IgD-negative memory B cell (primary cell): ENCODE measurements at regions not wholly inside any gene's neighbourhood (a gene's known extent, or its start where the extent isn't known, plus 50 kb on each side); places are given as distances from the start of the nearest gene placed in this dataset.
A peak's percentile ranks its signal among the peaks of the same experiment; 100 is the strongest.
"Not testable (repeated sequence)": the region's sequence is repeated elsewhere in the genome, so short reads cannot be mapped to it uniquely, and the experiment has no call there.

Experiments
- H3K27ac Mint-ChIP-seq, 3 donors: one replicate each; pipeline ENCODE4 v1.8.0; 2020 to 2022; ENCODE audit warnings: mild to moderate bottlenecking in 3 of 3, mixed read lengths in 3 of 3, moderate library complexity in 1 of 3
- H3K27me3 Mint-ChIP-seq: one replicate; pipeline ENCODE4 v1.8.0; 2021; ENCODE audit warnings: mixed read lengths
- H3K36me3 Mint-ChIP-seq: one replicate; pipeline ENCODE4 v1.8.0; 2020; ENCODE audit warnings: mild to moderate bottlenecking, mixed read lengths
- H3K4me1 Mint-ChIP-seq, 3 donors: one replicate each; pipeline ENCODE4 v1.8.0; 2020 to 2022; ENCODE audit warnings: mixed read lengths in 3 of 3, mild to moderate bottlenecking in 1 of 3
- H3K4me3 Mint-ChIP-seq, 4 donors: one replicate each; pipeline ENCODE4 v1.8.0; 2020 to 2022; ENCODE audit warnings: mild to moderate bottlenecking in 4 of 4, mixed read lengths in 4 of 4, moderate library complexity in 3 of 4
- H3K9me3 Mint-ChIP-seq, 3 donors: one replicate each; pipeline ENCODE4 v1.8.0; 2020 to 2021; ENCODE audit warnings: mixed read lengths in 3 of 3, mild to moderate bottlenecking in 1 of 3

DNA sequence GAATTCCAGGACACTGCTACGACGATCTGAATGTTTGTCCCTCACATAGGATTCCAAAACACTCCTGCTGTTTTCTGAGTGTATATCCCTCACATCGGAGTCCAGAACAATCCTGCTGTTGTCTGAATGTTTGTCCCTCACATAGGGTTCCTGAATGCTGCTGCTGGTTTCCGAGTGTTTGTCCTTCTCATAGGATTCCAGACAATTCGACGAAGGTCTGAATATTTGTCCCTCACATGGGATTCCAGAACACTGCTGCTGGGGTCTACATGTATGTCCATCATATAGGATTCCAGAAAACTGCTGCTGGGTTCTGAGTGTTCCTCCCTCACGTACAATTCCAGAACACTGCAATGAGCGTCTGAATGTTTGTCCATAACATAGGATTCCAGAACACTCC is 219.4 kb downstream of the FOXD4L6 start:
- H3K4me3 Mint-ChIP-seq, H3K27ac Mint-ChIP-seq, H3K36me3 Mint-ChIP-seq: not testable (repeated sequence)

DNA sequence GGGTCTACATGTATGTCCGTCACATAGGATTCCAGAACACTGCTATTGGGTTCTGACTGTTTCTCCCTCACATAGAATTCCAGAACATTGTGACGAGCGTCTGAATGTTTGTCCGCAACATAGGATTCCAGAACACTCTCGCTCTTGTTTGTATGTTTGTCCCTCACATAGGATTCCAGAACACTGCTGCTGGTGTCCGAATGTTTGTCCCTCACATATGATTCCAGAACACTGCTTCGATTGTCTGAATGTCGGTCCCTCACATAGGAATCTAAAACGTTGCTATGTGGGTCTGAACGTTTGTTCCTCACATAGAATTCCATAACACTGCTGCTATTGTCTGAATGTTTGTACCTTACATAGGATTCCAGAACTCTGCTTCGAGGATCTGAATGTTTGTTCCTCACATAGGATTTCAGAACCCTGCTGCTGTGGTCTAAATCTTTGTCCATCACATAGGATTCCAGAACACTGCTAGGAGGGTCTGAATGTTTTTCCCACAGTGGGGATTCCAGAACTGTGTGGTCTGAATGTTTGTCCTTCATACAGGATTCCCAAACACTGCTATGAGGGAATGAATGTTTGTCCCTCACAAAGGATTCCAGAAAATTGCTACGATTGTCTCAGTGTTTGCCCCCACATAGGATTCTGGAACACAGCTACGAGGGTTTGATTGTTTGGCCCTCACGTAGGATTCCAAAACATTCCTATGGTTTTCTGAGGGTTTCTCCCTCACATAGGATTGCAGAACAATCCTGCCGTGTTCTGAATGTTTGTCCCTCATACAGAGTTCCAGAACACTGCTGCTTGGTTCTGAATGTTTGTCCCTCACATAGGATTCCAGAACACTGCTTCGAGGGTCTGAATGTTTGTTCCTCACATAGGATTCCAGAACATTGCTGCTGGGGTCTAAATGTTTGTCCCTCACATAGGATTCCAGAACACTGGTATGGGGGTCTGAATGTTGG is 220.5 kb downstream of the FOXD4L6 start:
- H3K27ac Mint-ChIP-seq = no peak overlapping the region

More for the DNA sequence above, 219.4 kb downstream of the FOXD4L6 start:
- not testable (repeated sequence) for H3K4me1 Mint-ChIP-seq, H3K27me3 Mint-ChIP-seq
- peaks cover 37 to 83% (median 59%) of the 10 kb centered on the region in 3 donors for H3K9me3 Mint-ChIP-seq

GRCh38 chr9:40906879-40907278 is 221.6 kb downstream of the FOXD4L6 start:
- peaks cover 40 to 79% (median 70%) of the 10 kb centered on the region in 3 donors for H3K9me3 Mint-ChIP-seq
- not testable (repeated sequence) for H3K27me3 Mint-ChIP-seq, H3K36me3 Mint-ChIP-seq

More for the DNA sequence above, 220.5 kb downstream of the FOXD4L6 start:
- H3K9me3 Mint-ChIP-seq = peaks cover 40 to 80% (median 60%) of the 10 kb centered on the region in 3 donors
- H3K4me1 Mint-ChIP-seq = no peaks in the 10 kb centered on the region
- H3K4me3 Mint-ChIP-seq = peak overlapping the region in 1 of 4 donors; percentile 19
- peaks cover 7% of the 10 kb centered on the region for H3K27me3 Mint-ChIP-seq
- peaks cover 4% of the 10 kb centered on the region for H3K36me3 Mint-ChIP-seq

GRCh38 chr9:40892315-40892714 is 236.2 kb downstream of the FOXD4L6 start:
- H3K4me1 Mint-ChIP-seq, H3K27me3 Mint-ChIP-seq, H3K27ac Mint-ChIP-seq: not testable (repeated sequence)
- Mint-ChIP-seq H3K4me3 (peak overlapping the region in 1 of 4 donors; percentile 53), H3K9me3 (peaks cover 20 to 95% (median 58%) of the 10 kb centered on the region in 3 donors), H3K36me3 (peaks cover 18% of the 10 kb centered on the region)

More at GRCh38 chr9:40906879-40907278, 221.6 kb downstream of the FOXD4L6 start:
- not testable (repeated sequence) for H3K4me1 Mint-ChIP-seq, H3K27ac Mint-ChIP-seq
- peak overlapping the region in 1 of 4 donors; percentile 6 for H3K4me3 Mint-ChIP-seq

GRCh38 chr9:40885858-40886257 is 242.6 kb downstream of the FOXD4L6 start:
- peaks cover 15 to 78% (median 58%) of the 10 kb centered on the region in 3 donors for H3K9me3 Mint-ChIP-seq
- H3K27me3 Mint-ChIP-seq, H3K4me3 Mint-ChIP-seq, H3K27ac Mint-ChIP-seq, H3K4me1 Mint-ChIP-seq: not testable (repeated sequence)
- peaks cover 13% of the 10 kb centered on the region for H3K36me3 Mint-ChIP-seq

DNA sequence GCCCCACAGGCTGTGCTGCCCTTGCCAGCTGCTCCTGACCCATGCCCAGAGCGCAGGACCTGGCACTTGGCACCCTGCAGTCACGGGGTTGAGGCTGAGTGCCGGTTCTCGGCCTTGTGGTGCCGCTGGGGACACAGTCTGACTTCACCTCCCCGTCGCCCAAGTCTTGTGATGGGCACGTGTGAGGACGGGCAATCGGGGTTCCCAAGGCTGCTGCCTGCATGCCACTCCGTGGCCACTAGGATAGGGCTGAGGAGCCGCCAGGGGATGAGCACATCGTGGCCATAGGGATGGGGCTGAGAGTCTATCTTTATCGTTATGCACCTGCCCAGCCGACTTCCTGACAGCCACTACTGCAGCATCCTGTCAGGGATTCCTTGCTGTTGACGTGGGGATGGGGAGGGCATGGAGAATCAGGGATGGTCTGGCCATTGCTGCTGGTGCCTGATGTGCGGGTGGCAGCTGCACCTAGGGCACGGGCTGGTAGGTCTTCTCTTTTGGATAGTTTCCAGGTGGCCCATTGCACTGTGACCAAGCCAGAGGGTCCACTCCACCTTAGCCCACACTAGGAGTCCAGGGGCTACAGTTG is 243.5 kb downstream of the FOXD4L6 start:
- H3K4me3 Mint-ChIP-seq, H3K27me3 Mint-ChIP-seq, H3K4me1 Mint-ChIP-seq, H3K36me3 Mint-ChIP-seq, H3K27ac Mint-ChIP-seq: not testable (repeated sequence)
- H3K9me3 Mint-ChIP-seq = peaks cover 20 to 79% (median 64%) of the 10 kb centered on the region in 3 donors

- Mint-ChIP-seq H3K27me3 (no peaks in the 10 kb centered on the region), H3K4me1 (no peaks in the 10 kb centered on the region), H3K4me3 (peak overlapping the region in 1 of 4 donors; percentile 63), H3K9me3 (peaks cover 21 to 80% (median 66%) of the 10 kb centered on the region in 3 donors), H3K36me3 (peaks cover 13% of the 10 kb centered on the region), H3K27ac (no peak overlapping the region)
Measured at GRCh38 chr9:40884072-40884901, 244.2 kb downstream of the FOXD4L6 start.

GRCh38 chr9:40883423-40884071 is 244.9 kb downstream of the FOXD4L6 start:
- not testable (repeated sequence) for H3K27ac Mint-ChIP-seq, H3K4me1 Mint-ChIP-seq, H3K27me3 Mint-ChIP-seq
- H3K4me3 Mint-ChIP-seq = peak overlapping the region in 1 of 4 donors; percentile 63
- H3K36me3 Mint-ChIP-seq = peaks cover 11% of the 10 kb centered on the region
- peaks cover 21 to 74% (median 66%) of the 10 kb centered on the region in 3 donors for H3K9me3 Mint-ChIP-seq

DNA sequence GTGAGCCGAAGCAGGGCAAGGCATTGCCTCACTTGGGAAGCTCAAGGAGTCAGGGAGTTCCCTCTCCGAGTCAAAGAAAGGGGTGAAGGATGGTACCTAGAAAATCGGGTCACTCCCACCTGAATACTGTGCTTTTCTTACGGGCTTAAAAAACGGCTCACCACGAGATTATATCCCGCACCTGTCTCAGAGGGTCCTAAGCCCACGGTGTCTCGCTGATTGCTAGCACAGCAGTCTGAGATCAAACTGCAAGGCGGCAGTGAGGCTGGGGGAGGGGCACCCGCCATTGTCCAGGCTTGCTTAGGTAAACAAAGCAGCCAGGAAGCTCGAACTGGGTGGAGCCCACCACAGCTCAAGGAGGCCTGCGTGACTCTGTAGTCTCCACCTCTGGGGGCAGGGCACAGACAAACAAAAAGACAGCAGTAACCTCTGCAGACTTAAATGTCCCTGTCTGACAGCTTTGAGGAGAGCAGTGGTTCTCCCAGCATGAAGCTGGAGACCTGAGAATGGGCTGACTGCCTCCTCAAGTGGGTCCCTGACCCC is 254.7 kb downstream of the FOXD4L6 start:
- not testable (repeated sequence) for H3K4me3 Mint-ChIP-seq, H3K27me3 Mint-ChIP-seq, H3K36me3 Mint-ChIP-seq, H3K27ac Mint-ChIP-seq, H3K4me1 Mint-ChIP-seq
- peaks cover 19 to 56% (median 46%) of the 10 kb centered on the region in 3 donors for H3K9me3 Mint-ChIP-seq

GRCh38 chr9:40868437-40868836 is 260.0 kb downstream of the FOXD4L6 start:
- H3K9me3 Mint-ChIP-seq = peaks cover 27 to 46% (median 41%) of the 10 kb centered on the region in 3 donors
- H3K27ac Mint-ChIP-seq, H3K27me3 Mint-ChIP-seq, H3K36me3 Mint-ChIP-seq, H3K4me1 Mint-ChIP-seq: not testable (repeated sequence)
- peak overlapping the region in 1 of 4 donors; percentile 27 for H3K4me3 Mint-ChIP-seq
